HepG2 (cell line): ENCODE measurements at regions not wholly inside any gene's neighbourhood (a gene's known extent, or its start where the extent isn't known, plus 50 kb on each side); places are given as distances from the start of the nearest gene placed in this dataset.

ENCODE experiments used
- ELF3 ChIP-seq: IDR thresholded peaks from 2 replicates; pipeline ENCODE4 v1.6.1; 2016; ENCODE audit warnings: missing genetic modification reagents, missing compliant biosample characterization
- ERF ChIP-seq: IDR thresholded peaks from 2 replicates; pipeline ENCODE4 v1.6.1; 2018; ENCODE audit warnings: missing biosample characterization, missing genetic modification reagents
- FOSL1 ChIP-seq: sonication (generic); formaldehyde crosslinking; IDR thresholded peaks from 2 replicates; pipeline ENCODE4 v1.9.0; 2021; ENCODE audit warnings: missing genetic modification reagents, borderline replicate concordance
- FOXP1 ChIP-seq, 2 experiments: fragments of 450-650 bp in 1 of 2; IDR thresholded peaks; 2 replicates each; pipeline ENCODE4 v1.6.1; 2017 to 2018; ENCODE audit warnings: antibody characterized with exemption in 1 of 2
- GABPB1 ChIP-seq: IDR thresholded peaks from 2 replicates; pipeline ENCODE4 v1.6.1; 2016; ENCODE audit warnings: mild to moderate bottlenecking, missing genetic modification reagents, moderate library complexity, missing compliant biosample characterization
- JUN ChIP-seq: sonication (generic); formaldehyde crosslinking; IDR thresholded peaks from 2 replicates; pipeline ENCODE4 v1.4.0; 2020; ENCODE audit warnings: mild to moderate bottlenecking, missing genetic modification reagents
- SP4 ChIP-seq: sonication (generic); formaldehyde crosslinking; IDR thresholded peaks from 2 replicates; pipeline ENCODE4 v1.8.1; 2023; ENCODE audit warnings: mild to moderate bottlenecking, missing genetic modification reagents
- TARDBP ChIP-seq: sonication (generic); formaldehyde crosslinking; IDR thresholded peaks from 2 replicates; pipeline ENCODE4 v1.8.0; 2022; ENCODE audit warnings: mild to moderate bottlenecking, missing genetic modification reagents
- TF ChIP-seq, protein P1 (sequence below): sonication (generic); formaldehyde crosslinking; IDR thresholded peaks from 2 replicates; pipeline ENCODE4 v1.9.0; 2021; ENCODE audit warnings: missing genetic modification reagents, mild to moderate bottlenecking, borderline replicate concordance

DNA sequence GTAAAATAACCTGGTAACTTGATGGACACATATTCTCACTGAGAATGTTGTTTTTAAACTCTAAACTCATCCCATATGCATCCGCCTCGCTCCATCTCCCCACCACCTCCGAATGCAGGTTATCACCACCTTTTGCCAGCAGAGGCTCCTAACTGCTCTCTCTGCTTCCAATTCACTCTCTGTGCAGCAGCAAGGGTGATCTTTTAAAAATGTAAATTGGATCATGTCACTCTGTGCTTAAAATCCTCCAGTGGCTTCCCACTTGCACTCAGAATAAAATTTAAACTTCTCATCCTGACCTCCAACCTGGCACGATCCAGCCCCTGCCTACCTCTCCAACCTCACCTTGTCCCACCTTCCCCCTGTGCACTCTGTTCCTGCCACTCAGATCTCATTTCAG lies 317.2 kb downstream of the ZSWIM6 start:
- TF ChIP-seq ERF (CRISPR knock-in tag) (no peak), FOXP1 (IDR thresholded peaks at IDR 0.05) (no peak), FOXP1 (CRISPR knock-in tag; IDR thresholded peaks at IDR 0.05) (no peak), ELF3 (CRISPR knock-in tag) (no peak), FOSL1 (CRISPR knock-in tag) (no peak), GABPB1 (CRISPR knock-in tag) (no peak), TARDBP (CRISPR knock-in tag) (no peak), SP4 (no peak), JUN (CRISPR knock-in tag) (no peak)
- TF ChIP-seq, protein P1, sequence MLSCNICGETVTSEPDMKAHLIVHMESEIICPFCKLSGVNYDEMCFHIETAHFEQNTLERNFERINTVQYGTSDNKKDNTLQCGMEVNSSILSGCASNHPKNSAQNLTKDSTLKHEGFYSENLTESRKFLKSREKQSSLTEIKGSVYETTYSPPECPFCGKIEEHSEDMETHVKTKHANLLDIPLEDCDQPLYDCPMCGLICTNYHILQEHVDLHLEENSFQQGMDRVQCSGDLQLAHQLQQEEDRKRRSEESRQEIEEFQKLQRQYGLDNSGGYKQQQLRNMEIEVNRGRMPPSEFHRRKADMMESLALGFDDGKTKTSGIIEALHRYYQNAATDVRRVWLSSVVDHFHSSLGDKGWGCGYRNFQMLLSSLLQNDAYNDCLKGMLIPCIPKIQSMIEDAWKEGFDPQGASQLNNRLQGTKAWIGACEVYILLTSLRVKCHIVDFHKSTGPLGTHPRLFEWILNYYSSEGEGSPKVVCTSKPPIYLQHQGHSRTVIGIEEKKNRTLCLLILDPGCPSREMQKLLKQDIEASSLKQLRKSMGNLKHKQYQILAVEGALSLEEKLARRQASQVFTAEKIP (CRISPR knock-in tag): no peak
